OCI-LY3 (cell line): ENCODE measurements at regions not wholly inside any gene's neighbourhood (a gene's known extent, or its start where the extent isn't known, plus 50 kb on each side); places are given as distances from the start of the nearest gene placed in this dataset.

Source experiments
- EZH2phosphoT487 ChIP-seq: fragments of 200-600 bp; shearing (Covaris generic); IDR thresholded peaks from 2 replicates; pipeline ENCODE4 v1.6.1; 2018; ENCODE audit warnings: antibody characterized with exemption, mixed run types, low read depth
- TF ChIP-seq, protein P1 (sequence below): fragments of 200-600, 300-600 bp; sonication (generic); IDR thresholded peaks from 2 replicates; pipeline ENCODE4 v1.5.1; 2014; ENCODE audit warnings: antibody characterized with exemption, low read length, low read depth

DNA sequence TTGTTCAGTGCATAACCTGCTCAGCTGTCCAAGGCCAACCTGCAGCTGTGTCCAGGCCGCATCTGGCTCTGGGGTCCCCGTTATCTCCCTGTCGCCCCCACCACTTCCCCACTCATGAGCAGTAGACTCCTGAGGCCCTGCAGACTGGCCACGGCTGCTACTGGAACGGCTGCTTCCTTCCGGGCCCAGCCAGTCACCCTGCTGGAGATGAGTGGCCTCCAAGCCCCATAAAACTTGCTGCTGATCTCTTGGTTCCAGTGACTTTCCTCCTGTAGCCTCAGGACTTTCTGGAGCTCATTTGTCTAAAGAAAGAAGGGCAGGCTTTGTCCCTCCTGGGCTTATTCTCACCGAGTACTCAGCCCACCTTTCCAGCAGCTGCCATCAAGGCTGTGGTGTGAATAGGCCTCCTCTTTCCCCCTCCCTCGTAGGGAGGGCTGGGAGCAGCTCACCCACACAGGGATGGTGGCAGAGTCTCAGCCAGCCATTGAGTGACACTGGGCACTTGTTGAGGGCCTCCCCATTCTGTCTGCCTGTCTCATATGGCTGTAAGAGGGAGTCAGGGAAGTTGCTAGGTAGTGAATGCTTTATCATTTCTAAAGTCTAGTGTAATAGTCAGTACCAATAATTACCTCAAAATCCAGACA, 257.3 kb downstream of the MYCN start:
- TF ChIP-seq, protein P1, sequence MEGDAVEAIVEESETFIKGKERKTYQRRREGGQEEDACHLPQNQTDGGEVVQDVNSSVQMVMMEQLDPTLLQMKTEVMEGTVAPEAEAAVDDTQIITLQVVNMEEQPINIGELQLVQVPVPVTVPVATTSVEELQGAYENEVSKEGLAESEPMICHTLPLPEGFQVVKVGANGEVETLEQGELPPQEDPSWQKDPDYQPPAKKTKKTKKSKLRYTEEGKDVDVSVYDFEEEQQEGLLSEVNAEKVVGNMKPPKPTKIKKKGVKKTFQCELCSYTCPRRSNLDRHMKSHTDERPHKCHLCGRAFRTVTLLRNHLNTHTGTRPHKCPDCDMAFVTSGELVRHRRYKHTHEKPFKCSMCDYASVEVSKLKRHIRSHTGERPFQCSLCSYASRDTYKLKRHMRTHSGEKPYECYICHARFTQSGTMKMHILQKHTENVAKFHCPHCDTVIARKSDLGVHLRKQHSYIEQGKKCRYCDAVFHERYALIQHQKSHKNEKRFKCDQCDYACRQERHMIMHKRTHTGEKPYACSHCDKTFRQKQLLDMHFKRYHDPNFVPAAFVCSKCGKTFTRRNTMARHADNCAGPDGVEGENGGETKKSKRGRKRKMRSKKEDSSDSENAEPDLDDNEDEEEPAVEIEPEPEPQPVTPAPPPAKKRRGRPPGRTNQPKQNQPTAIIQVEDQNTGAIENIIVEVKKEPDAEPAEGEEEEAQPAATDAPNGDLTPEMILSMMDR: no peak
- TF ChIP-seq EZH2phosphoT487: no peak
